ENCODE measurements at regions not wholly inside any gene's neighbourhood (a gene's known extent, or its start where the extent isn't known, plus 50 kb on each side); places are given as distances from the start of the nearest gene placed in this dataset.

DNA sequence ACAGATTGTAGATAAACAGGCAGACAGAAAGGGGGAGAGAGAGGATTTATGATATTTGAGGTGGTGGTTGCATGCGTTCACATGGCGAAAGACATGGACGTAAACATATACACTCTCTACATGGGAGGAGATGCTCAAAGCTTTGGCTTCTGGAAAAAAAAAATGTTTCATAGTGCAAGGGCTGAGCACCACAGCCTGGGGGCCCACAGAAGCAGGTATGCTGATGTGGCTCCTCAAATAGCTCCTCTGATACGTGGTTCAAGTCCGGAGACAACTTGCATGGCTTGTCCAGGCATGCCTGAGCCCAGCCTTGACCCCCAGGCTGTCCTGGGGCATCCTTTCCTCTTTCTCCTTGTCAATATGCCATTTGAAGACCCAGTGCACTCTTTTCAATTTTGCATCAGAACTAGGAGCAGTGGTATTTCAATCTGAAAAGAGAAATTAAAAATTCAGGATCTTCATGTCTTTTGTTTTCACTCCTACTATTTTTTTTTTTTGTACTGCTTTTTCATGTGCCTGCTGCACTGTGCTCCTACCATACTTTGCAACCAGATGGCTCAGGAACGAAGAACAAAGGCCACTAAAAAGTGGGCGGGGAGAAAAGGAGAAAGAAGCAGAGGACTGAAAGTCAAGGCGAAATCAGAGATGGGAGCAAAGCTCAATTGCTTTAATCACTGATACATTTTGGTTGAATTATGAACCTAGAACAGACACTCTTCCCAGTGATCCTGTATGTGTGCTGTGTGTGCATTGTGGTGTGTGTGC lies 495.7 kb upstream of the TCF4 start:
- DNase-seq (ENCODE audit: low spot score), result no peak

DNA sequence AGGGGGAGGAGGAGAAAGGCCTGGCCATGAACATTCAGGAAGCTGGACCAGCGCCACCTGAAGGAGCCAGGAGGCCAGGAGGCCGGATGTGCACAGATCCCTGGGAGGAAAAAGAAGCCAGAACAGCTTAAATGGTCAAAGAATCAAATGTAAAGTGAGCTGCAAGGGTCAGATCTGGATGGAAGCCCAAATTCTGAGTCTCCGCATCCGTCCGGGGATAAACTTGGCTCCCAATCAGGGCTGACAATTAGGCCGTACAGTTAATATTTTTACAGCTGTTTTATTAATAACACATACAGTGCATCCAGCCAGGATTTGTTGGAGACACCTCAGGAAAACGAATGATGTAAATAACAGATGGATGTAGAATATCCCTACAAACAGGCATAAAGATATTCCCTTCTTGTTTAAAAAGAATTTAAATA lies 495.1 kb upstream of the TCF4 start:
- no peak for DNase-seq (ENCODE audit: low spot score)

DNA sequence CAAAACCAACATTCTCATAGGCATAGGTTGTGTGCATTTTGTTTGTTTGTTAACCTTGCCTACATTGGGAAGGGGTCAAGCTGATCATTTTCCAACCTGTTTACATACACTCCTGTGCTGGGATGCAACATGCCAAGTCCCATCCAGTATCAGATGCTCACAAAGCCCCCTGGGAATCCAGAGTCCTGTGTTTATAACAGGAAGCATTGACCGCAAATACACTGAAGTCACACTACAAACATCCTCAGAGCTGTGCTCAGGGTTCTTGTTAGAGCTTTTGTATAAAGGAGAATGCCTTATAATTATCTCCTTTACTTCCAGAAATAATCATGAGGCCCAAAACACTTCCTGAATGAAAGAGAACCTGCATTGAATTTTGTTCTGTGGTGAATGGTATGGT lies 488.7 kb upstream of the TCF4 start:
- no peak for DNase-seq (ENCODE audit: low spot score)

DNA sequence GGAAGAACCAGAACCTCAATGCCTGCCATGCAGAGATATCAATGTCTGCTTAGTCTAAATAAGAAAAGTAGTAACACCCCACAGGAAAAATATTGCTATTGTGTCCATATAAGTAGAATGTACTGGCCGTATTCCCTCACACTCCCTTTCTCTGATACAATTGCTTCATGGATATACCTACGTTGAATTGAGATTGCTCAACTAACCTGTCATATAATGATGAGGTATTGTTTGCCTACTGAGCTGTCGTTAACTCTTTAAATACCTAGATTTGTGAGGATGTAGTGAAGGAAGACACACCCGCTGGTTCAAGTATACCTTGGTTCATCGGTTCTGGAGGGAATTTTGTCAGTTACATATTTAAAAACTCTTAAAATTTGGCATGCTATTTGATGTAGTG lies 480.7 kb upstream of the TCF4 start:
- DNase-seq (ENCODE audit: low spot score), result no peak

DNA sequence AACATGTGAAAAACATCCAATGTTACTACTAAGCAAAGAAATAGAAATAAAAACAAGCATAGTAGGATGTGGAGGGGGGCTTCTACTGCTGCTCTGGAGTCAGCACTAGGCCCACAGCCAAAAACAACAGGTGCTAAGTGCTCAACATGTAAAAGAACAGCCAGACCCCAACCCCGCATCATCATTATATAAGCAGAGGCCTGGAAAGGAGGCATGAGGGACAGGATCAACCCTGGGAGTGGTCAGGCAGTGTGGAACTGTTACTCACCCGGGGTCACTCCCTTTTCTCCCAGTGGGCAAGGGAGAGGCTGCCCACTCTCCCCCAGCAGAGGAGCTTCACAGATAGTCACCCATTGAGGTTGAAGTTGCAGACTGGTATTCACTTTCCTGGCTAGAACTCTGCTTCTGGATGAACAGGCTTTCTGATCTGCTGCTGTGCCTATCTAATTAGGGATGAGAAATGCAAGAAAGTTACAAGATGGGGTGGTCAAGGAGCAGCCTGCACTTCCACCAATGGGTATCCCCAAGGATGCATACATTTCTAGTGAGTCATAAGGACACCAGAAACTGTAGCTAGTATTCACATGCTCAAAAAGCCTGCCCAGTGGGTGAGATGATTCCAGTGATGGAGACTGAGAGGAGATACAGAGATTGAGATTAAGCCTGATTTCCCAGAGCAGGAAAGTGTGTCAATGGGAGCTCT lies 480.1 kb upstream of the TCF4 start:
- peak; percentile 46 for DNase-seq (ENCODE audit: low spot score)

DNA sequence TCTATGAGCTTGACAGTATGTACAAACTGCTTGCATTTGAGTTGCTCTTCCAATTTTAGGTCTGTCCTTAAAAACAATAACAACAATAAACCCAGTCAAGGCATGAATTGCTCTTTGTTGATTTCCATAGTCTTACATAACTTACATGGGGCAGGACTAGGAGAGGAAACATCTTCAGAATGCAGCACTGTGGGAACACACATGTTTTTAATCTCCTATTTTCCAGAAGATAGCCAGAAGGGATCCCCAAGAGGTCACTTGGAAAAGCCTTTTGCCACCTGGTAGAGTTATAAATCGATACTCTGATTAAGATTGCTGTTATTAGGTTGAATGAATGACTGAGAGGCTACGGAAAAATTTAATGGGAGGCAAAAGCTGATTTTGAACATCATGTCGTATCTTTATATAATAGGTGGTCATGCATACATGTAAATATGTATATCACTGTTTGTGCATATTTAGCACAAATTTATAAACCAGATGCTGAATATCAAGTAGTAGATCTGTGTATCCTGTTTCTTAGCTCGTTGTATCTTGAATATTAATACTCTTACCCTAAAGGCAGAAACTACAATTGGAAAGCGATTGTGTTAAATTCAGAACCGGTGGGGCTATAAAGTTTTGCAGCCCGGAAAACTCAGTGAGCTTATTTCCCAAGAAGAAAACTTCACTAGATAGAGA lies 479.4 kb upstream of the TCF4 start:
- peak; percentile 42 for DNase-seq (ENCODE audit: low spot score)

DNA sequence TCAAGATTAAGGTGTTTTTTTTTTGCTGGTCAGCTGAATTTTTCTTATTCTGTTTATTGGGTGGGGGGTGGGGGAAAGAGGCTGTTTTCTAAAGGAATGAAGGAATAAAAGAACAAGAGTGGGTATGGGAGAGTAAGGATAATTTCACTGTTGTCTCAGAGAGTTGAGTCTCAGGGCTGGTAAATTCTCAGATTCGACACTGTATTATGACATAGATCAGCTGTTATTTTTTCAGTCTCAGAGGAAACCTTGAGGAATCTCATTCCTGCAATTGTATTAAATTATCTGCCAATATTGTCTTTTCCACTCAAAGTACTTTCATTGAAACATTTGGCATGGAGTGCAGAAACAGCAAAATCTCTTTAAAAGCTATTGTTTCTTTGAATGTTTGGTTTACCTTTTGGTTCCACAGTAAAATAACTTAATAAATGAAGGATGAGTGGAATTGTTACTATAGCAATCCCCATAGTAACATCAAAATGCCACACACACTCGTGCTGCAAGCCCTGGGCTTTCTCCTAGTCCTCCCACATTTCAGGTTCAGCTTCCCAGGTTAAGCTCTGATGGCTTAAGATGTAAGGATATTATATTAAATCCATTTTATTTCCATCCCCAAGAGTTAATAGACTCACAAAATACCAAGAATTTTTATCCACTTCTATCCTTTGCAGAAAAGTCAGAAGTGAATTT lies 478.7 kb upstream of the TCF4 start:
- DNase-seq (ENCODE audit: low spot score), result no peak

DNA sequence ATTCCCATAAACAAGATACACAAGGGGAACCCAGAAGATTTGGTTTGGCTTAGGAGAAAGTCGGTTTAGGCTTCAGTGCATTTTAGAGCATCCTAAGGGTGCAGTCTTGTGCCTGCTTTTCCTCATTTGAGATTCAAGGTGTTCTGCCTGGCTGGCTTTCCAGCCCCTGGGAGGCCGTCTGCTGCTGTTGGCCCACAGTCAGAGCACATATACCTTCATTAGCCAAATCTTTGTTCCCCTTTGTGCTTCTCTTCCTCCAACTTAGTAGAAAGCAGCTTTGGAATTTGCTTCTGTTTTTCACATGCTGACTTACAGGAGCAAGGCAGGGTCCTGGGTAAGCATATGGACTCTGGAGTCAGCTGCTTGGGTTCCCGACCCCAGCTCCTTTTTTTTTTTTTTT lies 477.1 kb upstream of the TCF4 start:
- DNase-seq (ENCODE audit: low spot score), result no peak

DNA sequence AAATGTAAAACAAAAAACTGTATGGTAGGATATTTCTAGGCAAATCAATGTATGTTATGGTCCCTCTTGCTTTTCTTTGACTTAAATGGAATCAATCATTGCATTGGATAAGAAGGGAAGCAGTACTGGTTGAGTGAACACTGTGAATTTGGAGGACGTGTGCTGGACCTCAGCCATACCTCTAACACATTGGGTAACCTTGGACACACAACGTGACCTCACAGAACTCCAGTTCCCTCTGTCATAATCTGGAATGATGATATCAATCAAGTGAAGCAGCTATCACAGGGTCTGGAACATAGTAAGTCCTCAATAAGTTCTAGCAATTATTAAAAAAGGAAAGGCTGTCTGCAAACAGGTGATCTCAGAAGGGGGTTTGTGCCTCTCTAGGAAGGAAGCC lies 474.9 kb upstream of the TCF4 start:
- no peak for DNase-seq (ENCODE audit: low spot score)

DNA sequence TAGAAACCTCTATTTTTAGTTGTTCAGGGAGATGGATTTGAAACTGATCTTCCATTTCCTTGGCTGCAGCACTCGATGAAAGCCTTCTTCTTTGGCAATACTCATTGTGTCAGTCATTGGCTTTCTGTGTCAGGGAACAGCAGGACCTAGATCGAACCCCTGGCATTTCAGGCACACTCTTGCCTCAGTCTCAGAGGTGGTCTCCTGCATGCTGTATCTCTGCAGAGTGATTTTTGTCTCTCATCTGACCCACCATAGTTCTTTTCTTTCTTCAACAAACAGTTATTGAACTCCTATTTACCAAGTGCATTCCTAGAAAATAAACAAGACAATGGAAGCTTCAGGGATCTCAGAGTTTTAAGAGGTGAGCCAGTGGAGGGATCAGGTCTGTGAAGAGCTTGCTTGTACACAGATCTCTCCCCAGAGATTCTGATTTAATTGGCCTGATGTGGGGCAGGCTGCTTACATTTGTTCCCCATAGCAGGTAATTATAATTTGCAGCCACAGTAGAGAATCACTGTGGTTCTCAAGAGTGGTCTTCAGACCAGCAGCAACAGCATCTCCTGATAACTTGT lies 473.1 kb upstream of the TCF4 start:
- no peak for DNase-seq (ENCODE audit: low spot score)

DNA sequence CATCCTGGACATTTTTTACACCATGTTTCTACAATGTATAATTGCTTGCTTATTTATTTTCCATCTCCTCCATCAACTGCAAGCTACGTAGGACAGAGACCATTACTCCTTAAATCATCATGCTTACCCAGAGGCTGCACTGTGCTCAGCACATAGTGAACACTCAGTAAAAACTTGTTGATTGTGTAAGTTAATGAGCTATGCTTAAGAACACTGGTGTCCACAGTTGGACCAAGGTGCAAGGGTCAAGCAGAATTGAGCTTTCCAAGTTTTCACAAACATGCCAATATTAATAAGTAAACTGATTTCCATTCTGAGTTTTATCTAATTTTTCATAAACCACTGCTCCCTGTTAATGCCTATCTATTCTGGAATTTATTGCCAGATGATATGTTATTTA lies 464.2 kb upstream of the TCF4 start:
- no peak for DNase-seq (ENCODE audit: low spot score)

DNA sequence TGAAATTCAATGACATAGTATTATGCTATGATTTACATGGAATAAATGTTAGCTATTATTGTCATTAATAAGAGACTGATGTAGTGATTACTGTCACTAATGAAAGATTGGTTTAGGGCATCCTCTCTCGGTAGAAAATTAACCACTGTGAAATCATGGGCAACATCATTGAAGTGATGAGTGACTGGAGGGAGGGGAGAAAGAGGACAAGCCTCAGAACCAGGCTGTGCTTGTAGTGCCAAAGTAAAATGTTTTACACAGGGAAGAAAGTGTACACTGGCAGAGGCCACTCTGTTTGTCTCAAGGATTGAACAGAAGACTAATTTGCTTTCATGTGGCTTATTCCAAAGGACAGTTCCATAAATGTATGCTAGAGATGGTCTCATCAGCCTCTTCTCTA lies 456.2 kb upstream of the TCF4 start:
- no peak for DNase-seq (ENCODE audit: low spot score)

DNA sequence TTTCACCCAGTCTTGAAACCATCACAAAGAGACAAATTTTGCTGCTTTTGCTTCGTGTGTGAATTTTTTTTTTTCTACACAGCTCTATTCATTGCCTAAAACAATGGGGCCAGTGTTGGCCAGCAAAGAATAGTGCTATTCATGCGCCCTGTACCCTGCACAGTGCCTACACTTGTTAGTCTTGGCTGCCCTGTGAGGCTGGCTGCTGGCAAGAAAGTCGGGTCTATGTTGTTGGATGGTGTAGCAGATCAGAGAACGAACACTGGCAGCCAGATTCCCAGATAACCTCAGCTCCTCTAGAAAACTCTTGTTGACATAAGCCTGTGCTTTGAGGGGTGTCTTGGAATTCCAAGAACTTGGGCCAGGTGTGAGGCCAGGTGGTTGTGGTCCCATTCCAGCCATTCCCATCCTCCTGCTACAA lies 455.7 kb upstream of the TCF4 start:
- no peak for DNase-seq (ENCODE audit: low spot score)

DNA sequence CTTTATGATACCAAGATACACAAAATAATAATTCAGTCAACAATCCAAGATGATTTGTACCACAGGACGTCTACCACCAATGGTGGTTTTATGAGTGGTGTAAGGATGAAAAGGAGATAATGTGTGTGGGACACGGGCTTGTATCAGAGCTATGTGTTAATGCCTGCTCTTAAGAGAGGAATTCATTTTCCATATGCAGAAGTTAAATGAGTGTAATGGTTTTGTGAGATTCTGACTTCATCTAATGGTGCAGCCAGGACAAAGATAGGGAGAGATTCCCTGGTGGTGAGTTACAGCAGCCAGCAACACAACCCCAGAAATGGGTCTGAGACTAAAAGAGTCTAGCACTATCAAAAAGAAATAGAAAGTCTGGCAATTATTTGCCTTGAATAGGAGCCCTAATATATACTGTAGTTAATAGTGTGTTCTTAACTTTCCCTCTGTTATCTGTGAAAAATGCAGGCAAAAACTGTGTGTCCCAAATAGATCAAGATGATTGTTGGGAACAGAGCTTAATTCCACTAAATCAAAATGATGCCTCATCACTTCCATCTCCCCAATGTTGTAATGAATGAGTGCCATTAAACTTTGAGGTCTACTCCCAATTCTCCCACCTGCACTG lies 455.0 kb upstream of the TCF4 start:
- DNase-seq (ENCODE audit: low spot score), result no peak

DNA sequence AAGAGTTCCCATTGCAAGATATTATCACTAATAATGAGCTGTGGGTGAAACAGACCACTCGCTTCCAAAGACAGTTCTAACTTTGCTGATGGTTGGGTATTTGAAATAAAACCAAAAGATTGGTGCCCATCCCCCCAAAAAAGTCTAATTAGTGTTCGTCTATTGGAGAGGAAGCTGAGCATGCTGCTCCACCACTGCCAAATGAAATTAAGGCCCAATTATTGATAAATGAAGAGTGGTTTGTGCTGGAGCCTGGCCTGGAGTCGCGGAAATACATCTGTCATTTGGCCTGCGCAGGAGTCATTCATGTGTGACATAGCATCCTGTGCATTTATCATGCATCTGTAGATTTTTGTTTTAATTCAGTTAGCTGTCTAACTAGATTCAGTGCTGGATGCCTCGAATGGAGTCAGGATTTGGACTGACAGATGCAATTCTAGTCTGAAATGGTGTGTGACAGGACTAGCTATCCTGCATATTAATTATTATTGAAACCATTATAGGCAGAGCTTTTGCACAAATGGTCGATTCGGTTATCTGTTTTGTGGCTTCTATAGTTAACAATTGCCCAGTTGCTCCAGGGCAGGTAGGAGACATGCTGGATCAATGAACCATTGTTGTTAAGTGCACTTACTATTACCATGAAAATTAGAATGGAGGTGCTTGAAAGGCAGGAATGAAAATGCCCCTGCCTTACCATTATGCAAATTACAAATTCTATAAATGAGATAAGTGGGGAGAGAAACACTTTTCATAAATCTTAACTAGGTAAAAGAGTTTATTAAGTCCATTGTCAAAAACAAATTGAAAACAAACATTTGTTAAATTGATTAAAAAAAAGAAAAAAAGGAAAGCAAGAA lies 450.4 kb upstream of the TCF4 start:
- no peak for DNase-seq (ENCODE audit: low spot score)

DNA sequence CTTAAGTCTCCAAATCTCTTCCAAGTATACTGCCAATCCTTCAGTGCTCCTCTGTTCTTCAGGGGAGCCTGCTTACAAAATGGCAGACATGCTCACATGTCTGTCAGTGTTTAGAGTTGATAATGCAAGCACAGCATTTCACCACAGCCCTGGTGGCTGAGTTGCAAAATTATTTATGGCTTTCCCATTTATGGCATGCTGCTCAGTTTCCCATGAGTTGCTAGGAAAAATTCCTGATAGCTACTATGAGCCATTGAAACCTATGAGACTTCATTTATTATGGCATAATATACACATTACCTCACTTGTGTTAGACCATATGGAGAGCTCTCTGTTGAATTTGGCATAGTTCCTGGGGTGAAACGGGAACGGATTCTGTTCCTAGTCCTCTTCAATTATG lies 448.7 kb upstream of the TCF4 start:
- DNase-seq (ENCODE audit: low spot score), result no peak

DNA sequence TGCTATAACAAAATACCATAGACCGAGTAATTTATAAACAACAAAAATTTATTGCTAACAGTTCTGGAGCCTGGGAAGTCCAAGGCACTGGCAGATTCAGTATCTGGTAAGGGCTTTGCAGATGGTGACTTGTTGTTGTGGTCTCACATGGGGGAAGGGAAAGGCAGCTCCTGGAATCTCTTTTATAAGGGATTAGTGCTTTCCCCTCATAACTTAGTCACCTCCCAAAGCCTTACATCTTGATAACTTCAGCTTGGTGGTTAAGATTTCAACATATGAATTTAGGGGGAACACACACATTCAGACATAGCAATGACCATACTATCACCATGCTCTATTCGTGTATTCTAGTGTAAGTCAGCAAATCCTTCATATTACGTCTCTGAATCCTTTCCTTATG lies 447.6 kb upstream of the TCF4 start:
- DNase-seq (ENCODE audit: low spot score), result no peak

DNA sequence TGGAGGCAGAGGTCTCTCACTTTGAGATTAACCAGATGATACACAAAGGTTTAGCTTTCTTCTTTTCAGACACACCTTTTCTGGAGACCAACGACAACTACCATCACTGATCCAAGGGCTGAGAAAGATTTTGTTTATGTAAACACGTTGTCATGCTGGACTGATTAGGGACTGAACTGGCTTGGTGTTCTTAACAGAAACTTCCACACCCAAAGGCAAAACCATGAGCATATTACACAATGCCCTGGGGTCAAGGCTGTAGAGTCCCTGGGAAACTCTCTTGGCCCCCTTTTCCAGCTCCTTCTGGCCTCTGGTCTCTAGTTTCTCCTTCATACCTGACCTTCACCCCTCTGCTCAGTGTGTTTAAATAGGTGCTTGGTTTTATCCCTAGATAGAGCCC lies 447.0 kb upstream of the TCF4 start:
- no peak for DNase-seq (ENCODE audit: low spot score)

DNA sequence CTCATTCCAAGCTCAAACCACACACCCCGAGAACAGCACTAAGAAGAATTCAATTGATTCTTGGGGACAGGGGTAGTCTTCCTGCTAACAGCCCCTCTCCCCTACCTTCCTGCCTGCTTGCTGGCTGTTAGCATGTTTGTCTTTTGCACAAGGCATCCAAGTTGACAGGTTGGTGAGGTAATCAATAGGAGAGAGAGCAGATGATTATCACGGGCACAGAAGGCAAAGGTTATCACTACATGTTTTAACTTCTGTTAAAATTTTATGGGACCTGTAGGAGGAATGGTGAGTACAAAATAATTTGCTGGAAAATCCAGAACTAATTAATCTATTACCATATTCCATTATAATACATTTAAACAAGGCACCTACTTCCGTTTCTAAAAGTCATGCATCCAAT lies 442.1 kb upstream of the TCF4 start:
- DNase-seq (ENCODE audit: low spot score), result no peak

DNA sequence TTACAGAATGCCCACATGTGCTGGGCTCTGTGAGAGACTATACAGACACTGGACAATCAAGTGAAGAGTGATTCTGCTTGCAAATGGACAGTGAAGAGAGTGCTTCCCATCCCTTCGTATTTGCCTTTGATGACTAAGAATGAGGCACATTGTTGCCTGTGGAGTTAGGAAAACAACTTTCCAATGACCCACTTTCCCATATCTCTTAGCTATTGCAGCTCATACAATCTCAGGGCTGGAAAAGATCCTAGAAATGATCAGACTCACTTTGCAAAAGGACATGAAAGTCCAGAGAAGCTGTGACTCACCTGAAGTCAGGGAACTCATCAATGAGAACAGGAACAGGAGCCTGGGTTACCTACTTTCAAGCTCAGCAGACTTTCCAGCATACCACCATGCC lies 440.5 kb upstream of the TCF4 start:
- DNase-seq (ENCODE audit: low spot score), result peak; percentile 41

DNA sequence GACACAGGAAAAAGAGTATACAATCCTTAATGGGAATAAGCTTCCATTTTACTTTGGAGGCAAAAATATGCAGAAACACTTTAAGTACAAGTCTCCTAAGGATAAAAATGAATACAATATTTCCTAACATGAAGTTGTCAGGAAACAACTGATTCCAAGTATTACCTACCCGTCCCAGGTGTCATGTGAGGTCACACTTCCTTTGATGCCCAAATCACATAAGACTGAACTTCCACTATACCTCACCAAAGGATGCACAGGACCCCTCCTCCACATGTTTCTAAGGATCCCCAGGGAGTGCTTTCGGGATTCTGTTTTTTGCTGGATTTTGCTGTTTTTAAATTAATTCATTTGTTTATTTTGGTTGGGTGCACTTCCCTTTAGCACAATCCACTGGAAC lies 438.5 kb upstream of the TCF4 start:
- no peak for DNase-seq (ENCODE audit: low spot score)
